Smooth muscle cell (in vitro differentiated cells): ENCODE measurements at regions not wholly inside any gene's neighbourhood (a gene's known extent, or its start where the extent isn't known, plus 50 kb on each side); places are given as distances from the start of the nearest gene placed in this dataset.

Experiments
- DNase-seq: peaks from one replicate; lab custom pipeline; 2025; ENCODE audit not compliant: unreplicated experiment; lab: John Stamatoyannopoulos, UW
- H2AFZ ChIP-seq: fragments of 200-600 bp; sonication (generic); 2 replicates; pipeline ENCODE4 v1.6.0; 2016; ENCODE audit warnings: antibody characterized with exemption, low read depth, mild to moderate bottlenecking
- H3F3A ChIP-seq: fragments of 200-600 bp; sonication (generic); 2 replicates; pipeline ENCODE4 v1.6.0; 2017; ENCODE audit warnings: antibody characterized with exemption, low read depth
- H3K27ac ChIP-seq: fragments of 200-600 bp; sonication (generic); 2 replicates; pipeline ENCODE4 v1.5.1; 2016; ENCODE audit warnings: low read depth, mild to moderate bottlenecking
- H3K27me3 ChIP-seq: fragments of 200-600 bp; sonication (generic); 2 replicates; pipeline ENCODE4 v1.6.1; 2016; ENCODE audit warnings: low read depth, mild to moderate bottlenecking
- H3K36me3 ChIP-seq: fragments of 200-600 bp; sonication (generic); 2 replicates; pipeline ENCODE4 v1.5.1; 2016; ENCODE audit warnings: low read depth
- H3K4me1 ChIP-seq: fragments of 200-600 bp; sonication (generic); 2 replicates; pipeline ENCODE4 v1.5.1; 2016; ENCODE audit warnings: low read depth
- H3K4me2 ChIP-seq: fragments of 200-600 bp; sonication (generic); 2 replicates; pipeline ENCODE4 v1.6.0; 2016; ENCODE audit warnings: mild to moderate bottlenecking
- H3K4me3 ChIP-seq: fragments of 200-600 bp; sonication (generic); 2 replicates; pipeline ENCODE4 v1.5.1; 2016; ENCODE audit warnings: mild to moderate bottlenecking
- H3K79me2 ChIP-seq: fragments of 200-600 bp; sonication (generic); 2 replicates; pipeline ENCODE4 v1.6.0; 2016; ENCODE audit warnings: low read depth, mild to moderate bottlenecking
- H3K9ac ChIP-seq: fragments of 200-600 bp; sonication (generic); 2 replicates; pipeline ENCODE4 v1.6.0; 2016; ENCODE audit warnings: low read depth
- H3K9me3 ChIP-seq: fragments of 200-600 bp; sonication (generic); replicated peaks from 2 replicates; pipeline ENCODE4 v1.5.1; 2016; ENCODE audit warnings: low read depth
- H4K20me1 ChIP-seq: fragments of 200-600 bp; sonication (generic); 2 replicates; pipeline ENCODE4 v1.6.0; 2016; ENCODE audit warnings: low read depth
- whole genome bisulfite sequencing: methylation state at CpG from one replicate; pipeline ENCODE4 v1.1.7; 2016; ENCODE audit warnings: low lambda C conversion rate; 5-methylcytosine and 5-hydroxymethylcytosine counted together
- TF ChIP-seq, protein P1 (sequence below): fragments of 200-600 bp; sonication (generic); IDR thresholded peaks from 2 replicates; pipeline ENCODE4 v1.5.1; 2017; ENCODE audit warnings: borderline replicate concordance, mild to moderate bottlenecking, antibody characterized with exemption; ENCODE audit not compliant: insufficient read depth, poor library complexity, severe bottlenecking

DNA sequence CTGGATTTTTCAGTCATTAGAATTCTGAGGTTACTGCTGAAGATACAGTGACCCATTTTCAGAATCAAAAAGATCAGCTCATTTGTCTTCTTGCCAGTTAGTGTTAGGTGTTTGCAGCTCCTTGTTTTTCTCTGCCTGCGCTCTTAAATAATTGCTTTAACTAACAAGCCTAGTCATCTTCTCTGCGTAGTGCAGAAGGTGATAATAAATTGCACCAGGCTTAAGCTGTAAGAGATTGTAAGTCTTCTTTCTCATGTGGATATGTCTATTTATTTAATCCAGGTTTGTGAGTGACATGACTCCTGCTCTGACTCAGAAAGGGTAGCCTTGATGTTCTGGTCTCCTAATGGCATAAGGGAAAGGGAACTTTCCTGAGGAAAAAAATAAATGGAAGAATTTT lies 167.2 kb downstream of the CEP135 start:
- no peak for DNase-seq
- Histone ChIP-seq H3F3A (no peaks in the 10 kb centered on the region), H3K4me3 (no peak overlapping the region), H3K27me3 (no peaks in the 10 kb centered on the region), H2AFZ (no peak overlapping the region), H3K9ac (no peak overlapping the region), H3K4me1 (peaks cover 6% of the 10 kb centered on the region), H3K27ac (no peak overlapping the region), H3K4me2 (no peak overlapping the region), H3K79me2 (peaks cover 4% of the 10 kb centered on the region), H3K9me3 (no peaks in the 10 kb centered on the region), H3K36me3 (no peaks in the 10 kb centered on the region), H4K20me1 (no peaks in the 10 kb centered on the region)
- TF ChIP-seq, protein P1, sequence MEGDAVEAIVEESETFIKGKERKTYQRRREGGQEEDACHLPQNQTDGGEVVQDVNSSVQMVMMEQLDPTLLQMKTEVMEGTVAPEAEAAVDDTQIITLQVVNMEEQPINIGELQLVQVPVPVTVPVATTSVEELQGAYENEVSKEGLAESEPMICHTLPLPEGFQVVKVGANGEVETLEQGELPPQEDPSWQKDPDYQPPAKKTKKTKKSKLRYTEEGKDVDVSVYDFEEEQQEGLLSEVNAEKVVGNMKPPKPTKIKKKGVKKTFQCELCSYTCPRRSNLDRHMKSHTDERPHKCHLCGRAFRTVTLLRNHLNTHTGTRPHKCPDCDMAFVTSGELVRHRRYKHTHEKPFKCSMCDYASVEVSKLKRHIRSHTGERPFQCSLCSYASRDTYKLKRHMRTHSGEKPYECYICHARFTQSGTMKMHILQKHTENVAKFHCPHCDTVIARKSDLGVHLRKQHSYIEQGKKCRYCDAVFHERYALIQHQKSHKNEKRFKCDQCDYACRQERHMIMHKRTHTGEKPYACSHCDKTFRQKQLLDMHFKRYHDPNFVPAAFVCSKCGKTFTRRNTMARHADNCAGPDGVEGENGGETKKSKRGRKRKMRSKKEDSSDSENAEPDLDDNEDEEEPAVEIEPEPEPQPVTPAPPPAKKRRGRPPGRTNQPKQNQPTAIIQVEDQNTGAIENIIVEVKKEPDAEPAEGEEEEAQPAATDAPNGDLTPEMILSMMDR: no peak
- WGBS: 74% methylated on average over 2 of the region's 2 CpGs

DNA sequence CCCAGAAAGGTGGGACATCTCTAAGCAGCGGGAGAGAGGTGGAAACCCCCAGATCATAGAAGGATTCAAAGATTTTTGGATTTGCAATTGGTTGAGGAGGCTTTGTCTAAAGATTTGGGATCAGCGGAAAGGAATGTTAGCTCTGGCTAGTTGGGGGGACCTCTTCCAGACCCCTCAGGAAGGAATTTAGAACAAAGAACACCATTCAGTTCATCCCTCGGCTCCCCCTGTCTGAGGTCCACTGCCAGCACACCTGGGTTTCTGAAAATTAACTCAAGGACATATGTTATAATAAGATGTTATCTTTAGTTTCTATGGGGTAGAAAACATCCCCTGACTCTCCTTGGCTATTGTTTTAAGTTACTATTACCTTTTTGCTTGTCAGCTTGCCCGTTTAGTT lies 163.6 kb downstream of the CEP135 start:
- H3K4me1 ChIP-seq: peaks cover 6% of the 10 kb centered on the region
- H3F3A ChIP-seq: no peaks in the 10 kb centered on the region
- no peaks in the 10 kb centered on the region for H4K20me1 ChIP-seq
- H2AFZ ChIP-seq: no peak overlapping the region
- no peak overlapping the region for H3K4me3 ChIP-seq
- no peak overlapping the region for H3K27ac ChIP-seq
- DNase-seq: no peak
- H3K79me2 ChIP-seq: peaks cover 4% of the 10 kb centered on the region
- no peaks in the 10 kb centered on the region for H3K36me3 ChIP-seq
- no peaks in the 10 kb centered on the region for H3K27me3 ChIP-seq
- 94% methylated on average over 4 of the region's 4 CpGs for WGBS
- no peak overlapping the region for H3K4me2 ChIP-seq
- TF ChIP-seq, protein P1: no peak
- H3K9ac ChIP-seq: no peak overlapping the region
- H3K9me3 ChIP-seq: no peaks in the 10 kb centered on the region

DNA sequence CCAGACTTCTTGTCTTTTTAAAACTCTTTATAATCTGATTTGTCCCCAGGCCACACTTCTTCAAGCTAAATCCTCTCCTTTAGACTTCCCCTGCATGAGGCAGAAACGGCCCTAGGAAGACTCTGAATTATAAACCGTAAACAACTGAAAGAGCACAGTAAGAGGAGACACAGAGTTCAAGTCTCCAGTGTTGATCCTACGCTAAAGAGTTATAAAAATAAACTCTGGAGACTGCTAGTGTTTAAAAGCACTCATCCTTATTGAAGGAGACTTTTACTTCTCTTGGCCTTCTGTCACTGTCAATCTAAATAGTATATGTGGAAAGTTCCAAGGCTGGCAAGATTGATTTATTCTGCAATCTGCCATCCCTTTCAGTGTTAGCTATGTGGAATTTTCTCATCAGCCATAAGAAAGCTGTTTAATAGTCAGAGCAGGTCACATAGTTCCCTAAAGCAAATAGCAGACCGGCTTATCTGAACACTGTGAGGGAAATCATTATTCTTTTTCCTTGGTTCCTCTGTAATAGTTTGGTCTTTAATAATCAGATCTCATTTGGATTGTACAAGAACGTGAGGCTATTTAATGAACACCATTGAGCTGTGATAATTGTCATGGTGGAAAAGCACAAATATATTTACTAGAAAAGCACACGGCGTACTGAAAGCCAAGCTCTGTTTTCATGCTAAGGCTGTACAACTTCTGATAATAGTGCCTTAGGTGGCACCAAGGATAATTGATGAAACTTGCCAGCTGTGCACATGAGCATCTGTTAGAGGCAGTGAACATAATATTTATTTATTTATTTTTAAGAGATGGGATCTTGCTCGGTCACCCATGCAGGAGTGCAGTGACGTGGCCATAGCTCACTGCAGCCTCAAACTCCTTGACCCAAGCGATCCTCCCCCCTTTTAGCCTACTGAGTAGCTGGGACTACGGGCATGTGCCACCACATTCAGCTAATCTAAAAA lies 157.7 kb downstream of the CEP135 start:
- TF ChIP-seq, protein P1: no peak
- Histone ChIP-seq H3K27ac (no peak overlapping the region), H4K20me1 (no peaks in the 10 kb centered on the region), H3K9ac (no peak overlapping the region), H3F3A (no peaks in the 10 kb centered on the region), H3K36me3 (no peaks in the 10 kb centered on the region), H3K9me3 (no peaks in the 10 kb centered on the region), H3K4me3 (no peak overlapping the region), H3K27me3 (no peaks in the 10 kb centered on the region), H3K4me1 (peaks cover 6% of the 10 kb centered on the region), H3K79me2 (peaks cover 7% of the 10 kb centered on the region), H3K4me2 (no peak overlapping the region), H2AFZ (peak overlapping the region; percentile 21)
- 77% methylated on average over 11 of the region's 11 CpGs for WGBS
- no peak for DNase-seq

DNA sequence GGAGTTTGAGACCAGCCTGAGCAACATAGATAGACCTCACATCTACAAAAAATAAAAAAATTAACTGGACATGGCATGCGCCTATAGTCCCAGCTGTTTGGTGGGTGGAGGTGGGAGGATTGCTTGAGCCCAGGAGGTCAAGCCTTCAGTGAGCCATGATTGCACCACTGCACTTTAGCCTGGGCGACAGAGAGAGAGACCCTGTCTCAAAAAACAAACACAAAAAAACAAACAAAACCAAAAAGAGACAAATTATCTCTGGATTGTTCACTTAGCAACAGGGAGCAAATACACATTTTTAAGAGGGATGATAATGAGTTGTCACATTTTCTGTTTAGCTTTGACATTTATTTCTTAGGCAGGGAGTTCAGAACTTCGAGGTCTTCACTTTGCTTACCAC lies 155.4 kb downstream of the CEP135 start:
- 100% methylated on average over 3 of the region's 3 CpGs for WGBS
- Histone ChIP-seq H2AFZ (no peak overlapping the region), H3K79me2 (peaks cover 7% of the 10 kb centered on the region), H3K4me2 (no peak overlapping the region), H3K27ac (no peak overlapping the region), H3K36me3 (no peaks in the 10 kb centered on the region), H3K4me3 (no peak overlapping the region), H3K9me3 (no peaks in the 10 kb centered on the region), H3K4me1 (peaks cover 6% of the 10 kb centered on the region), H3K9ac (no peak overlapping the region), H3F3A (no peaks in the 10 kb centered on the region), H4K20me1 (no peaks in the 10 kb centered on the region), H3K27me3 (no peaks in the 10 kb centered on the region)
- TF ChIP-seq, protein P1: no peak
- no peak for DNase-seq
